Psoas muscle (tissue), 7 donors: ENCODE measurements at regions not wholly inside any gene's neighbourhood (a gene's known extent, or its start where the extent isn't known, plus 50 kb on each side); places are given as distances from the start of the nearest gene placed in this dataset.

ENCODE experiments used
- ATAC-seq, 4 donors: fragments of 200-7000 bp; cut with Tn5 transposase; one replicate each; pipeline ENCODE4 v1.9.1; 2020; ENCODE audit warnings: moderate library complexity in 3 of 4, mild to moderate bottlenecking in 2 of 4
- DNase-seq, 2 donors: peaks; one replicate each; pipeline ENCODE4 v3.0.0-alpha.2; 2020
- H3K27ac ChIP-seq: fragments of 200-600 bp; one replicate; pipeline ENCODE4 v1.8.0; 2022
- H3K27me3 ChIP-seq, 3 donors: fragments of 200-600 bp in 1 of 3; one replicate each; pipeline versions ENCODE4 v1.6.1 to v1.8.0; 2013 to 2022; ENCODE audit warnings: low read length in 2 of 3, mild to moderate bottlenecking in 2 of 3, moderate library complexity in 1 of 3; ENCODE audit not compliant: insufficient read depth in 3 of 3
- H3K36me3 ChIP-seq, 2 donors: fragments of 200-600 bp in 1 of 2; one replicate each; pipeline versions ENCODE4 v1.6.1 to v1.8.0; 2013 to 2022; ENCODE audit warnings: low read depth in 1 of 2, mild to moderate bottlenecking in 1 of 2, moderate library complexity in 1 of 2; ENCODE audit not compliant: insufficient read depth in 1 of 2
- H3K4me1 ChIP-seq: fragments of 200-600 bp; one replicate; pipeline ENCODE4 v1.8.0; 2022
- H3K4me3 ChIP-seq: fragments of 200-600 bp; one replicate; pipeline ENCODE4 v1.8.0; 2022; ENCODE audit warnings: mild to moderate bottlenecking
- H3K9me3 ChIP-seq: fragments of 200-600 bp; one replicate; pipeline ENCODE4 v1.8.0; 2022
- CTCF ChIP-seq: fragments of 200-600 bp; IDR thresholded peaks from one replicate; pipeline ENCODE4 v1.8.0; 2022; ENCODE audit warnings: antibody characterized with exemption
- WGBS, 3 donors: extraction: QIAGEN DNeasy Blood & Tissue Kit; methylation state at CpG; one replicate each; pipeline versions ENCODE4 v1.1.6 to v1.1.7; 2013; 5-methylcytosine and 5-hydroxymethylcytosine counted together
- intact Hi-C, 2 donors: fragments of 100-400 bp; cut with DNase I; formaldehyde crosslinking; loops; one replicate each; pipeline versions ENCODE4 v1.11.0 to v1.14.2; 2022
- donor health status: healthy with polysubstance abuse.
- donor health status: DM: no; HTN: no; CAD: no; lungs with moderate emphysema.
- donor health status: Bipolar disorder and iron deficiency.
- donor health status: healthy.
- donor health status: DM: yes; HTN: yes; CAD: no.
- donor health status: DM: no; HTN: no; CAD: no.
- donor health status: DM: yes; HTN: yes; CAD: no.

GRCh38 chr20:39110819-39111136 is 148.6 kb downstream of the DHX35 start:
- H3K36me3 ChIP-seq, result no peaks in the 10 kb centered on the region
- peaks cover 0 to 19% (median 3%) of the 10 kb centered on the region in 3 donors for H3K27me3 ChIP-seq
- H3K9me3 ChIP-seq, result no peaks in the 10 kb centered on the region
- no peak for ATAC-seq
- H3K4me1 ChIP-seq, result no peaks in the 10 kb centered on the region
- no peak overlapping the region for H3K4me3 ChIP-seq
- intact Hi-C loops, result loop anchor here (5.0 to 10.0 kb wide), 4 partner anchors 314 to 1854 kb away; no protein-coding TSS in a partner anchor
- no peak overlapping the region for H3K27ac ChIP-seq
- no peak for DNase-seq
- no peak for TF ChIP-seq CTCF

- H3K4me1 ChIP-seq, result no peaks in the 10 kb centered on the region
- 24 to 32% (median 31%) methylated on average over 10 of the region's 10 CpGs for WGBS, 3 donors
- no peak for TF ChIP-seq CTCF
- H3K27me3 ChIP-seq, result peaks cover 0 to 19% (median 3%) of the 10 kb centered on the region in 3 donors
- no peak overlapping the region for H3K4me3 ChIP-seq
- H3K9me3 ChIP-seq, result no peaks in the 10 kb centered on the region
- ATAC-seq, result no peak
- H3K27ac ChIP-seq, result no peak overlapping the region
- DNase-seq, result no peak
- intact Hi-C loops, result loop anchor here (5.0 to 10.0 kb wide), 4 partner anchors 315 to 1855 kb away; no protein-coding TSS in a partner anchor
- no peaks in the 10 kb centered on the region for H3K36me3 ChIP-seq
Measured at GRCh38 chr20:39109933-39110818, 148.0 kb downstream of the DHX35 start.

GRCh38 chr20:39108746-39109145 is 146.6 kb downstream of the DHX35 start:
- no peak for ATAC-seq
- WGBS, 3 donors, result 53 to 64% (median 62%) methylated on average over 5 of the region's 5 CpGs
- H3K9me3 ChIP-seq, result no peaks in the 10 kb centered on the region
- intact Hi-C loops, result no loop called here
- DNase-seq, result no peak
- H3K27ac ChIP-seq, result no peak overlapping the region
- TF ChIP-seq CTCF, result no peak
- no peak overlapping the region for H3K4me3 ChIP-seq
- H3K27me3 ChIP-seq, result peaks cover 0 to 19% (median 3%) of the 10 kb centered on the region in 3 donors
- H3K4me1 ChIP-seq, result no peaks in the 10 kb centered on the region
- H3K36me3 ChIP-seq, result no peaks in the 10 kb centered on the region

GRCh38 chr20:39107741-39108140 is 145.6 kb downstream of the DHX35 start:
- TF ChIP-seq CTCF, result no peak
- WGBS, 3 donors, result 69 to 81% (median 72%) methylated on average over 5 of the region's 5 CpGs
- no peak overlapping the region for H3K4me3 ChIP-seq
- H3K9me3 ChIP-seq, result no peaks in the 10 kb centered on the region
- peak; percentile 60 to 69 (median 62) for ATAC-seq
- DNase-seq, result no peak
- intact Hi-C loops, result no loop called here
- no peak overlapping the region for H3K27ac ChIP-seq
- H3K4me1 ChIP-seq, result no peaks in the 10 kb centered on the region
- no peaks in the 10 kb centered on the region for H3K36me3 ChIP-seq
- peaks cover 0 to 19% (median 3%) of the 10 kb centered on the region in 3 donors for H3K27me3 ChIP-seq

GRCh38 chr20:39106791-39107190 is 144.6 kb downstream of the DHX35 start:
- intact Hi-C loops, result no loop called here
- no peak for ATAC-seq
- Histone ChIP-seq H3K9me3 (no peaks in the 10 kb centered on the region), H3K4me3 (no peak overlapping the region), H3K27me3 (peaks cover 0 to 19% (median 3%) of the 10 kb centered on the region in 3 donors), H3K4me1 (no peaks in the 10 kb centered on the region), H3K27ac (no peak overlapping the region), H3K36me3 (no peaks in the 10 kb centered on the region)
- TF ChIP-seq CTCF, result no peak
- 63 to 65% (median 63%) methylated on average over 3 of the region's 3 CpGs for WGBS, 3 donors
- no peak for DNase-seq
